IMR-90 (cell line): ENCODE measurements at regions not wholly inside any gene's neighbourhood (a gene's known extent, or its start where the extent isn't known, plus 50 kb on each side); places are given as distances from the start of the nearest gene placed in this dataset.

Source experiments
- ATAC-seq: fragments of 200-7000 bp; cut with Tn5 transposase; 2 replicates; pipeline ENCODE4 v1.9.1; 2020; ENCODE audit warnings: low read depth, mild to moderate bottlenecking, moderate library complexity
- BruUV-seq: library from RNA; stranded (reverse); fragments of 400-500 nt; replicated peaks from 2 replicates; lab custom pipeline; 2021; lab: Mats Ljungman, UMichigan
- CTCF ChIA-PET: fragments of 300-600 bp; formaldehyde crosslinking; extraction: SDS; loops from one replicate; lab custom pipeline; 2021; ENCODE audit warnings: antibody characterized with exemption; lab: Yijun Ruan, JAX
- POLR2A ChIA-PET: fragments of 300-600 bp; sonication (Branson Sonifier 250); formaldehyde crosslinking; loops from one replicate; lab custom pipeline; 2022; ENCODE audit warnings: antibody characterized with exemption; ENCODE audit not compliant: unreplicated experiment; lab: Charles Lee
- DNase-seq: peaks from one replicate; pipeline ENCODE4 v3.0.0; 2013
- H2AFZ ChIP-seq: replicated peaks from 2 replicates; pipeline ENCODE3; 2013; ENCODE audit warnings: low read length, mild to moderate bottlenecking; ENCODE audit not compliant: poor library complexity
- H2AK5ac ChIP-seq: 2 replicates; pipeline ENCODE4 v1.6.1; 2013; ENCODE audit warnings: low read depth, low read length, inconsistent platforms
- H2AK9ac ChIP-seq: replicated peaks from 2 replicates; pipeline ENCODE3; 2013; ENCODE audit warnings: mild to moderate bottlenecking, low read depth, low read length, moderate library complexity; ENCODE audit not compliant: poor library complexity
- H2BK120ac ChIP-seq: 2 replicates; pipeline ENCODE4 v1.6.1; 2013; ENCODE audit warnings: low read depth, low read length, inconsistent platforms
- H2BK15ac ChIP-seq: 3 replicates; pipeline ENCODE4 v1.6.1; 2013; ENCODE audit warnings: low read depth, low read length, inconsistent platforms
- H2BK20ac ChIP-seq: 2 replicates; pipeline ENCODE4 v1.6.1; 2013; ENCODE audit warnings: low read depth, mild to moderate bottlenecking, inconsistent platforms, low read length, moderate library complexity
- H2BK5ac ChIP-seq: 2 replicates; pipeline ENCODE4 v1.6.1; 2013; ENCODE audit warnings: mild to moderate bottlenecking, low read depth, low read length, inconsistent platforms; ENCODE audit not compliant: poor library complexity, severe bottlenecking
- H3K14ac ChIP-seq: replicated peaks from 2 replicates; pipeline ENCODE4 v1.6.1; 2013; ENCODE audit warnings: low read depth, low read length, inconsistent platforms
- H3K18ac ChIP-seq: 2 replicates; pipeline ENCODE4 v1.6.1; 2013; ENCODE audit warnings: low read depth, low read length, control low read depth
- H3K23ac ChIP-seq: 2 replicates; pipeline ENCODE4 v1.6.1; 2013; ENCODE audit warnings: low read depth, low read length, inconsistent platforms
- H3K27ac ChIP-seq: 2 replicates; pipeline ENCODE4 v1.5.1; 2013; ENCODE audit warnings: mild to moderate bottlenecking, control low read depth, low read length; ENCODE audit not compliant: insufficient read depth
- H3K27me3 ChIP-seq: 2 replicates; pipeline ENCODE4 v1.6.1; 2013; ENCODE audit warnings: low read length; ENCODE audit not compliant: control insufficient read depth, insufficient read depth
- H3K36me3 ChIP-seq: 2 replicates; pipeline ENCODE4 v1.6.1; 2013; ENCODE audit warnings: low read length, mixed read lengths; ENCODE audit not compliant: control insufficient read depth, insufficient read depth
- H3K4ac ChIP-seq: 2 replicates; pipeline ENCODE4 v1.6.1; 2013; ENCODE audit warnings: low read depth, low read length, inconsistent platforms
- H3K4me1 ChIP-seq: 2 replicates; pipeline ENCODE4 v1.6.1; 2013; ENCODE audit warnings: low read length, mixed read lengths; ENCODE audit not compliant: control insufficient read depth, insufficient read depth
- H3K4me2 ChIP-seq: 2 replicates; pipeline ENCODE4 v1.6.1; 2013; ENCODE audit warnings: low read depth, mild to moderate bottlenecking, control low read depth, low read length, moderate library complexity
- H3K4me3 ChIP-seq: 2 replicates; pipeline ENCODE4 v1.5.1; 2013; ENCODE audit warnings: low read depth, mild to moderate bottlenecking, control low read depth, low read length, moderate library complexity; ENCODE audit not compliant: insufficient read depth
- H3K56ac ChIP-seq: 2 replicates; pipeline ENCODE4 v1.6.1; 2013; ENCODE audit warnings: low read length, inconsistent platforms; ENCODE audit not compliant: insufficient read depth; ENCODE audit errors: extremely low read depth
- H3K79me1 ChIP-seq, 2 experiments: 2 replicates each; pipeline ENCODE4 v1.6.1; 2013; ENCODE audit warnings: low read length in 2 of 2, inconsistent platforms in 1 of 2, low read depth in 1 of 2
- H3K9ac ChIP-seq: 2 replicates; pipeline ENCODE4 v1.6.1; 2013; ENCODE audit warnings: low read depth, low read length, control low read depth
- H3K9me1 ChIP-seq: 2 replicates; pipeline ENCODE4 v1.6.1; 2013; ENCODE audit warnings: low read length, inconsistent platforms; ENCODE audit not compliant: insufficient read depth
- H3K9me3 ChIP-seq: 2 replicates; pipeline ENCODE4 v1.6.1; 2013; ENCODE audit warnings: low read length; ENCODE audit not compliant: control insufficient read depth, insufficient read depth
- H4K20me1 ChIP-seq: 2 replicates; pipeline ENCODE4 v1.6.1; 2013; ENCODE audit warnings: low read length, inconsistent platforms; ENCODE audit not compliant: insufficient read depth
- H4K5ac ChIP-seq: 2 replicates; pipeline ENCODE4 v1.6.1; 2013; ENCODE audit warnings: mild to moderate bottlenecking, low read depth, low read length, control low read depth
- H4K8ac ChIP-seq, 2 experiments: 2 replicates each; pipeline ENCODE4 v1.6.1; 2013; ENCODE audit warnings: low read depth in 2 of 2, low read length in 2 of 2, control low read depth in 1 of 2, inconsistent platforms in 1 of 2
- H4K91ac ChIP-seq: 2 replicates; pipeline ENCODE4 v1.6.1; 2013; ENCODE audit warnings: low read depth, low read length, inconsistent platforms; ENCODE audit not compliant: insufficient read depth
- BHLHE40 ChIP-seq: fragments of 150-350 bp; IDR thresholded peaks from 2 replicates; pipeline ENCODE4 v1.6.1; 2016; ENCODE audit warnings: mild to moderate bottlenecking, low read depth, low read length
- CEBPB ChIP-seq: IDR thresholded peaks from 2 replicates; pipeline ENCODE4 v1.6.1; 2012; ENCODE audit warnings: low read depth, low read length, improper control_type of control experiment
- NFE2L2 ChIP-seq: fragments of 150-350 bp; IDR thresholded peaks from 2 replicates; pipeline ENCODE4 v1.6.1; 2016; ENCODE audit warnings: low read depth, mild to moderate bottlenecking, low read length
- RCOR1 ChIP-seq: IDR thresholded peaks from 2 replicates; pipeline ENCODE4 v1.6.1; 2012; ENCODE audit warnings: mild to moderate bottlenecking, low read length, improper control_type of control experiment; ENCODE audit not compliant: insufficient replicate concordance
- RFX5 ChIP-seq: IDR thresholded peaks from 2 replicates; pipeline ENCODE4 v1.8.0; 2012; ENCODE audit warnings: low read depth, mild to moderate bottlenecking, low read length, moderate library complexity
- WGBS, 2 experiments: methylation state at CpG; one replicate each; pipeline versions ENCODE4 v1.1.5 to v1.1.7; 2013; ENCODE audit warnings: missing lambda C conversion rate in 2 of 2; ENCODE audit not compliant: insufficient read length in 1 of 2; ENCODE audit errors: extremely low coverage in 2 of 2; 5-methylcytosine and 5-hydroxymethylcytosine counted together
- dilution Hi-C: fragments of 300-500 bp; cut with HindIII; formaldehyde crosslinking; loops from one replicate; pipeline ENCODE4 v1.14.3; 2018; ENCODE audit warnings: low sequenced_read_pairs; ENCODE audit not compliant: unreplicated experiment
- in situ Hi-C: fragments of 300-500 bp; cut with MboI; formaldehyde crosslinking; loops from 3 replicates; pipeline ENCODE4 v1.14.3; 2019; ENCODE audit warnings: low sequenced_read_pairs, inconsistent platforms, mixed read lengths
- intact Hi-C: fragments of 100-400 bp; cut with micrococcal nuclease; formaldehyde crosslinking; loops from 2 replicates; pipeline ENCODE4 v1.10.0; 2022

DNA sequence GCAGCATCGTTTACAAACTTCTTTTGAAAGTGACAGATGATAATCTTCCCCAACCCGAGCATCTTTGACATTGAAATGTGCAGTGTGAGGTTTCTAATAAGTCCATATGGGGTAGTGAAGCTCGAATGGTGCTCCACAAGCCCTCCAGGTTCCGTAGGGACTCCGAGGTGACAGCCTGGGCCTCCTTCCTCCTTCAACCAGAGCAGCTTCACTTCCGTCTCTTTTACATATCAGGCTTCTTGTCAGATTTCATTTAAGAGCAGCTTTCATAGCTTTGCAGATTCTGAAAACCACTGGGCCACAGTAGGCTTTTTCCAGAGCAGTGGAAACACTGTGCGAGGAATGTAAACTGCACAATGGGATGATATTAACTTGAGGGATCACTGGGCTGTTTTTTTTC is 103.6 kb upstream of the CPM start:
- intact Hi-C loops, result no loop called here
- Histone ChIP-seq H3K23ac (no peak overlapping the region), H4K5ac (no peak overlapping the region), H3K4ac (no peak overlapping the region), H4K20me1 (no peaks in the 10 kb centered on the region), H3K14ac (0 out of 2 replicates have a peak overlapping the region, but pooled peaks have one; percentile 25), H3K18ac (no peak overlapping the region), H2BK15ac (no peak overlapping the region), H3K27me3 (no peaks in the 10 kb centered on the region), H4K8ac (no peak overlapping the region), H3K4me3 (no peak overlapping the region), H3K9me3 (no peaks in the 10 kb centered on the region), H3K4me2 (no peak overlapping the region), H3K27ac (no peak overlapping the region), H2BK5ac (no peak overlapping the region), H4K91ac (no peak overlapping the region), H2AK5ac (no peak overlapping the region), H2AK9ac (no peak overlapping the region), H3K36me3 (no peaks in the 10 kb centered on the region), H3K9me1 (no peaks in the 10 kb centered on the region), H3K9ac (no peak overlapping the region), H3K79me1 (no peaks in the 10 kb centered on the region), H2BK120ac (no peak overlapping the region), H2BK20ac (no peak overlapping the region), H3K56ac (no peak overlapping the region), H3K4me1 (no peaks in the 10 kb centered on the region), H2AFZ (peak overlapping the region; percentile 62)
- WGBS, 2 experiments, result 80% methylated on average over 1 of the region's 7 CpGs; no CpG with 5 or more reads in 1 of the 2 experiments
- ATAC-seq (no peak), DNase-seq (no peak)
- in situ Hi-C loops, result no loop called here
- BruUV-seq, result no TSS peak
- dilution Hi-C loops, result no loop called here
- TF ChIP-seq NFE2L2, result no peak
- no peak for TF ChIP-seq RCOR1
- TF ChIP-seq BHLHE40, result no peak
- TF ChIP-seq CEBPB, result no peak
- TF ChIP-seq RFX5, result no peak
- ChIA-PET CTCF (no interaction called here), POLR2A (no interaction called here)
